ENCODE measurements at regions not wholly inside any gene's neighbourhood (a gene's known extent, or its start where the extent isn't known, plus 50 kb on each side); places are given as distances from the start of the nearest gene placed in this dataset.
"Not testable (repeated sequence)": the region's sequence is repeated elsewhere in the genome, so short reads cannot be mapped to it uniquely, and the experiment has no call there.

DNA sequence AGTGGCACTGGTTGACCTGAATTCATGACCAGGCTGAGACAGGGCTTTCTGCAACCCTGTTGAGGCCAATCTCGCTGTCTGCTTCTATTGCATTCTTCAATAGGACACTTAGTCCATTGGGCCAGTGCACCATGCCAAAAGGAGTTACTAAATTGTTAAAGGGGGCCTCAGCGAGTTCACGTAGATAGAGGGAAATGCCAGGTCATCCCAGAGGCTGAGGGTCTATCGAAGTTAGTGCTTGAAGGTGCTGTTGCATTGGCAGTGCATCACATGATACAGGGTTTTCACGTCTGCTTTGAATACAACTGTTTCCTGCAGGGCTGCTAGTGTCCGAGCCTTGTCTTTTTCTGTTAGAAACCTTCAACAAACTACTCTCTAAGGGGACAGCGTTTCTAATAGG, 735.3 kb upstream of the TPTE start:
- not testable (repeated sequence) for TF ChIP-seq EP300, POLR2A (IDR thresholded peaks at IDR 0.05)
- TF ChIP-seq, protein P1, sequence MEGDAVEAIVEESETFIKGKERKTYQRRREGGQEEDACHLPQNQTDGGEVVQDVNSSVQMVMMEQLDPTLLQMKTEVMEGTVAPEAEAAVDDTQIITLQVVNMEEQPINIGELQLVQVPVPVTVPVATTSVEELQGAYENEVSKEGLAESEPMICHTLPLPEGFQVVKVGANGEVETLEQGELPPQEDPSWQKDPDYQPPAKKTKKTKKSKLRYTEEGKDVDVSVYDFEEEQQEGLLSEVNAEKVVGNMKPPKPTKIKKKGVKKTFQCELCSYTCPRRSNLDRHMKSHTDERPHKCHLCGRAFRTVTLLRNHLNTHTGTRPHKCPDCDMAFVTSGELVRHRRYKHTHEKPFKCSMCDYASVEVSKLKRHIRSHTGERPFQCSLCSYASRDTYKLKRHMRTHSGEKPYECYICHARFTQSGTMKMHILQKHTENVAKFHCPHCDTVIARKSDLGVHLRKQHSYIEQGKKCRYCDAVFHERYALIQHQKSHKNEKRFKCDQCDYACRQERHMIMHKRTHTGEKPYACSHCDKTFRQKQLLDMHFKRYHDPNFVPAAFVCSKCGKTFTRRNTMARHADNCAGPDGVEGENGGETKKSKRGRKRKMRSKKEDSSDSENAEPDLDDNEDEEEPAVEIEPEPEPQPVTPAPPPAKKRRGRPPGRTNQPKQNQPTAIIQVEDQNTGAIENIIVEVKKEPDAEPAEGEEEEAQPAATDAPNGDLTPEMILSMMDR (IDR thresholded peaks at IDR 0.05): not testable (repeated sequence)

All from stomach (tissue), 4 donors.